ENCODE measurements at regions not wholly inside any gene's neighbourhood (a gene's known extent, or its start where the extent isn't known, plus 50 kb on each side); places are given as distances from the start of the nearest gene placed in this dataset.
"Not testable (repeated sequence)": the region's sequence is repeated elsewhere in the genome, so short reads cannot be mapped to it uniquely, and the experiment has no call there.

DNA sequence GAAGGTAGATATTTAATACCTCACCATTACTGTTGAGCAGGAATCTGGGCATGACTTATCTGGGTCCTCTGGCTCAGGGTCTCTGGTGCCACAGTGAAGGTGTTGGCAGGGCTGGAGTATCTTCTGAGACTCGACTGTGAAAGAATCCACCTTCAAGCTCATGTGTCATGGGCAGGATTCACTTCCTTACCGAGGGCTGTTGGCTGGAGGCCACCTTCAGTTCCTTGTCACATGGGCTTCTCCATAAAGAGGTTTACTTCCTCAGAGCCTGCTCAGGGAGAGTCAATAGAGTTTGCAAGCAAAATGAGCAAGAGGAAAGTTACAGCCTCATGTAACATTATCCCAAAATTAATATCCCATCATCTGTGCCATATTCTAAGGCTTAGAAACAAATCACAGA lies 459.5 kb downstream of the NR2F2 start:
- no peak for DNase-seq (ENCODE audit: extremely low read depth, low read depth)

DNA sequence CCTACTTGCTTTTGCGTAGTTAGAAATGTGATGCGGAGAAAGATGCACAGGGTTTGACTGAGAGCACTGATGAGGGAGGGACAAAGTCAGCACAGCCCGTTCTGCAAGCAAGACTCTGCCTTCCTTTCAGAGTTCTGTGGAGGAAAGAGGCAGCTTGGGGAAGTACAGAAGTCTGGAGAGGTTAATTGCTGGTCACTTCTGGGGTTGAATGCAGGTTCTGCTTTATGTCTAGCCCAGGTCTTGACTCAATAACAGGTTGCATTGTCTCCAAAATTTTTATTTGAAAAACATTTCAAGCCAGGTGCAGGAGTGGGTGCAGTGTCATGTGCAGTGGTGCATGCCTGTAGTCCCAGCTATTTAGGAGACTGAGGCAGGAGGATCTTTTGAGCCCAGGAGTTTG lies 461.7 kb downstream of the NR2F2 start:
- no peak for DNase-seq (ENCODE audit: extremely low read depth, low read depth)

DNA sequence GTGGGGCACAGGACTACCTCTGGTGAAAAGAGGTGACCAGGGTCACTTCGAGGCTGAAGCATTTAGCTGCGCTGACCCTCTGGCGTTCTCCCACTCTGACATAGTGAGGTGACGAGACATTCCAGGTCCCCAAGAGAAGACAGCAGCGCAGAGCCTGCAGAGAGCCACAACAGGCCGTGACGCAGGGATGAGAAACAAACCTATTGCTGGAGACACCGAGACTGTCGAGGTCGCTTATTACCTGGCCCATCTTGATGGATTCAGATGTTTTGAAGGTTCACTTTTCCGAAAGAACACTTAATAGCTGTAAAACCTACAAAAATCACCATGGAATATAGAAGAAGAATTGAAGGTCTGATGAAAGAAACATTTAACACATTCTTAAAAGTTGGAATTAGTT lies 466.3 kb downstream of the NR2F2 start:
- no peak for DNase-seq (ENCODE audit: extremely low read depth, low read depth)

DNA sequence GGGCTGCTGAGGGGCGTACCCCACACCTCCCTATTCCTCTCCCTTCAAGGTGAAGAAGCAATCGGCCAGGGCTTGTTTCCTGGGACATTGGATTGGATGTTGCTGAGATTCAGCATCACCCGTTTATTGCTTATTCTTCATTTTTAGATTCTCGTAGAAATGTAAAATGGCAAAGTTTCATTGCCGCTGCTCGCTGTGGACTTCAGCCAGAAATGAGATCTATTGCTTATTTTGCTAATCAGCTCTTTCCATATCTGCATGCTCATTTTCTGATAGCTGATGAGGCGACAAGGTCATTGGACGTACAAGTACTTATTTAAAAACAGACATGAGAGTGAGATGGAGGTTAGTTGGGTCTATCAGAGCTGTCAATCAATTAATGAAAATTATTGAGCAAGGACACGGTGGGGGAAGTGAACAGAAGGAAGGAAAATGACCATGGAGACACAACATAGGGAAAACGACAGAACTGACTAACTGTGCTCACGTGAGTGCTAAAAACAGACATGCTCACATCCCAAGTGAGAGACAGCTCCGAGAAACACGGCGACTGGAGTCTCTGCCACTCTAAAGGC lies 471.2 kb downstream of the NR2F2 start:
- DNase-seq (ENCODE audit: extremely low read depth, low read depth), result no peak

DNA sequence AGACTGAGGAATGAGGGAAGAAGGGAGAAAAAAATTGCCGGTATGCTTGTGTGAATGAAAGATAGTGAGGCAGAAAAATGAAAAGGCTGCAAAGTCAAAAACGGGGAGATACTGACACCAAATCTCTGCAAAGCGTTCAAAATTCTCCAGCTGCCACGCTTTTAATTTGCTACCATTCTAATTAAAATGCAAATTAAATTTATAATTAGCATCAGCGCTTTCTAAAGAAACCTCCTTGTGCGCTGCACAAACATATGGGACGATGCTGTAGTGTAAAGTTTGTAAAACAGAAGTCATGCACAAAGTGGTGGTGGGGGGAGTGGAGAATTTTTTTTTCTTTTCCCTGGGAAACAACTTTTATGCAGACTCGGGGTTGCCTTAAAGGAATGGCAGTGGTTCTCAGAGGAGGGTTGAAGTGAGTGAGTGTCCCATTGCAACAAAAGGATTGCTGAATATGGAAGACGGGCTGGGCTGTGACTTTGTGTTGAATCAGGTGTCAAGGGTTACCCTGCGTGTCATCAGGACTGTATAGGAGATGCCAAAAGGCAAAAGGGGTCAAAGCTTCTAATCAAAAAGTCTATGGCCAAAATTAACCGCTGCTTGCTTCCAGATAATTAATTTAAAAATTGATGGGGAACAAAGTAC lies 472.2 kb downstream of the NR2F2 start:
- DNase-seq (ENCODE audit: extremely low read depth, low read depth), result no peak

DNA sequence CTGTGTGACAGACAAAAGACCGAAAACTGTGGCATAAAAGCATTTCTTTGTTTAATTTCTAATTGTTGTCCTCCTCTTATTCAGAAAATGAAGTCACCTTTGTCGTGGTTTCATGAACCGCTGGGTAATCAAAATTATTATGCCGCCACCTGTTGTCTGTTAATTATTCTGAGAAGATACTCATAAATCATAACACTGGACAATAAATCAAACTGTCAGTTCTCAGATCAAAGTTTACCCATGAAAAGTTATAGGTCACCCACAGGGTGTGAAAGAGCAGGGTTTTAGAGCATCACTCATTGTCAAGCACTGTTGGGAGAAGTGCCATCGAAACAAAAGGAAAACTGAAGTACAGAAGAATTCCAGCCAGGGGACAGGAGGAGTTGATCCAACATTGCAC lies 474.3 kb downstream of the NR2F2 start:
- DNase-seq (ENCODE audit: extremely low read depth, low read depth), result no peak

DNA sequence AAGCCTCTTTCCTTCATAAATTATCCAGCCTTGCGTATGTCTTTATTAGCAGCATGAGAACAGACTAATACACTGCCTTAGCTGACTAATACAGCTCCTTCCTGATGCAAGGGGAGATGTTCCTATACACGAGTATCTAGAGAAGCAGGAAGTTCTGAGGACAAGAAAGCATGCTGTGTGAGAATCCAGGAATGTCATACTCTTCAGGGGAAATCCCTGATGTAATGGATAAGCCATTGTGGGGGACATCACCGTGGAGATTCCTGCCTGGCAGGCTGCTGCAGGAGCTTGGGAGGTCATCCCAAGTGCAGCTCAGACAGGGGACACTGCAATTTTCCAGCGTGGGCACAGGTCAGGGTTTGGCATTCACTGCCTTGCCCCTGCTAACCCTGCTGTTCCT lies 476.9 kb downstream of the NR2F2 start:
- no peak for DNase-seq (ENCODE audit: extremely low read depth, low read depth)

DNA sequence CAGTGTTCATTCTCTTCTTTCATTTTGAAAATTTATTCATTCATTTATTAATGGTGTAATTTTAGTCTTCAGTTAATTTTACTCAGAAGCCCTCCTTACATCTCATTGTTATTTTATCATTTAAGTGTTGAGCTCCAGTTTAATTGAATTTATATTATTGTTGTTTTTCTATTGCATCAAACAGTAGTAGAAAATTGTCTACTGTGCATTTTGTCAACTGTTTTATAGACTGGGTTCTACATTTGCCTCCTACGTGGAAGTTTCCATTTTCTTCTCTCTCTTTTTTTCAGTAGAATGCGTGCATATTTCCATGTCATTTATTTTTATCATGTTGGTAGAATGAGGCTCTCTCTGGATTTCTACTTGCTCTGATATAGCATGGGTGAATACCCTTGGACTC lies 487.4 kb downstream of the NR2F2 start:
- DNase-seq (ENCODE audit: extremely low read depth, low read depth), result no peak

DNA sequence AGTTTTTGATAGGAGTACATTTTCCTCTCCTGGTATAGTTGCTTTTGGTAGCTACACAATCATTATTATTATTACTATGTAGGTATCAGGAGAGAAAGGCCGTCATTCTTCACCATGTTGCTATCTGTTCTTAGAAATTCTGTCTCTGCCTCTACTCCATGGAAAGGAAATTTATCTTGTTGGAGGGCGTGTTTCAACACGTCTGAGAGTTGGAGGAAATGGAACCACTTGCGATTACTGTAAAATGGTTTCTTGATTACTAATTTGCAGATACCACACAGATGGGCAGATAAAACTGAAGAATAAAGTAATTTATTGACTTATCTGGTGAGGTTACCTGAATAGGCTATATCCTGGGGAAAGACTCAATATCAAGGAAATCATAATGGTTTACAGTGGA lies 488.4 kb downstream of the NR2F2 start:
- no peak for DNase-seq (ENCODE audit: extremely low read depth, low read depth)

DNA sequence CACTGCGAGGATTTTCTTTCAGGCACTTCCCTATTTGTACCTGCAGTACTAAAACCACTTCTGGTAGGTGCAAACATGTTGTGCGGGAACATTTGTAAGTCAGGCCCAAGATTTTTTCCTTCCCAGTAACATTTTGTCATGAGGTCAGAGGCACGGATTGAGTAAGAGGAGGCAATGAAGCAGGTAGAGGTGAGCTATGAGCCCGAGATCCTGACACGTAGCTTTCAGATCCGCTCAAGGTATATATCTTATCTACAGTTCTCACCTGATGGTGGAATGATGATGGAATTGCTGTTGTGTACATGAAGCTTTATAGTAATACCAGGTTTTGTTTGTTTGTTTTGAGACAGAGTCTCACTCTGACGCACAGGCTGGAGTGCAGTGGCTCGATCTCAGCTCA lies 497.5 kb downstream of the NR2F2 start:
- no peak for DNase-seq (ENCODE audit: extremely low read depth, low read depth)

DNA sequence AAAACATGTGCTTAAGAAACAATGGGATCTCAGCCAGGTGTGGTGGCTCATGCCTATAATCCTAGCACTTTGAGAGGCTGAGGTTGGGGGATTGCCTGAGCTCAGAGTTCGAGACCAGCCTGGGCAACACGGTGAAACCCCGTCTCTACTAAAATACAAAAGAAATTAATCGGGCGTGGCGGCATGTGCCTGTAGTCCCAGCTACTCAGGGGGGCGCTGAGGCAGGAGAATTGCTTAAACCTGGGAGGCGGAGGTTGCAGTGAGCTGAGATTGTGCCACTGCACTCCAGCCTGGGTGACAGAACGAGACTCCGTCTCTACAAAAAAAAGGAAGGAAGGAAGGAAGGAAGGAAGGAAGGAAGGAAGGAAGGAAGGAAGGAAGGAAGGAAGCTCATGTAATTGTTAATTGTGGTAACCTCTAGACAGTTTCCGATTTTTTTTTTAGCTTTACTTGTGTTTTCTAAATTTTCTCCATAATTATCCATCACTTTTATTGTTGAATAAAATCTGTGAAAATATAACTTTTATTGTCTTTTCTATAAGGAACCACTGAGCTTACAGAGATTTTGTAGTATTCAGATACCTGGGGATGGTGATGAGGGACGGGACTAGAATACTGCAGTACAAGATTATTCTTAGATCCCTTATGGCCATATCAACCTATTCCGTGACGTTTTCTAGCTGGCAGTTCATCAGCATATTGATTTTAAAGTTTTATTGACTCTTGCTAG lies 506.9 kb downstream of the NR2F2 start:
- DNase-seq (ENCODE audit: extremely low read depth, low read depth), result no peak

DNA sequence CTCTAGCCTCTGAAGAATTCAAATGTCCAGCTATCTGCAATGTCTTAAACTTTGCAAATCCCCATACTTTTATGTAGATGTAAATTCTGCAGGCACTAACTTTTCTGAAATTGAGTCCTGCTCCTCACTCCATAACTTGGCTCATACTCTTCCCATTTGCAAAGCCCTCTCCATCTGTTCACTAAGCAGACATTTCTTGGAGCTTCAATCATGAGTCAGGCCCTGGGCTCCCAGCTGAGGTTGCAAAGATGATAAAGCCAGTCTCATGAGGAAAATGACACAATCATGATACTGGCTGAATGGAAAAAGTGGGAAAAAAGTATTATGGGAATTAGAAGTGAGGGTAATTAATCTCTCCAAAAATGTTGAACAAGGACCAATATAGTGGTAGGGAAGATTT lies 507.6 kb downstream of the NR2F2 start:
- DNase-seq (ENCODE audit: extremely low read depth, low read depth), result no peak

DNA sequence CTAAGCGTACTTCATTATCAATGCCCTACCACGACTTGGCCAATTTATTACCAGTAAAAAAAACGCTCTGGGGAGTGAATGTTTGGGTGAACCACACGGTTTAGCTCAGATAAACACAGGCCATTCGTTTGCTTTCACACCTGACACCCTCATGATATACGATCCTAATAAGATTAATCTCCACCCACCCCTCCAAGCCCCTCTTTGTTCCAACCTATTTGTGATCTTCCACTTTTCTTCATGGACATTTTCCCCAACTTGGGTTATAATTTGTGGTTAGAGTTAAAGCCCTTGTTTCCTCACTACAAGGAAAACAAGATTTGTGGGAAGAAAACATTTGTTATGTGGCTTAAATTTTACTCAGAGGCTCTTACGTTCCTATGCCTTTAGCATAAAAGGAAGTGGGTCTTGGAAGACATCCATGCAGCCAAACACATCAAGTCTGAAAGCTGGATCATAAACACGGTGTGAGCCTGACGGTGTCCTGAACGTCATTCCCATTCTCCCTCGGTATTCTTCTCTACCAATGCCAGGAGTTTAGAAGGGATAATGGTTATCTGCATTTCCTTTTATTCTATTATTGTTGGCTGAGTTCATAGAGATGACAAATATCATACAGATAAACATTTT lies 518.9 kb downstream of the NR2F2 start:
- DNase-seq (ENCODE audit: extremely low read depth, low read depth), result no peak

DNA sequence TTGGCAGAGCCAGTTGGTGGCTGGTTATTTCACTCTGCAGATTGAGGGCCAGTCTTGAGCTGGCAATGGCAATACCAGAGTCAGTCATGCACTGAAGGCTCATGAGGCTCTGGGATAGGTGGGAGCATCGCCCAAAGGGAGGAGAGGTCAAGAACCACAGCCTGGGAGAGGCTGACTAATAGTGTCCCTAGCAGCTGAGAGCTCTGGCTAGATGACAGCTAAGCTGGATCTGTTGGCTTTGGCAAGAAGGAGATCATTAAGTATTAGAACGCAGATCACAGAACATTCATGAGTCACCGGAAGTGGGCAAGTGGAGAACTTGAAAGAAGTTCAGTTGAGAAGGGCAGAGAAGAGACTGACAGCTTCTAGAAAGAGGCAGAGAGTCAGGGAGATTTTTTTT lies 521.1 kb downstream of the NR2F2 start:
- DNase-seq (ENCODE audit: extremely low read depth, low read depth), result no peak

DNA sequence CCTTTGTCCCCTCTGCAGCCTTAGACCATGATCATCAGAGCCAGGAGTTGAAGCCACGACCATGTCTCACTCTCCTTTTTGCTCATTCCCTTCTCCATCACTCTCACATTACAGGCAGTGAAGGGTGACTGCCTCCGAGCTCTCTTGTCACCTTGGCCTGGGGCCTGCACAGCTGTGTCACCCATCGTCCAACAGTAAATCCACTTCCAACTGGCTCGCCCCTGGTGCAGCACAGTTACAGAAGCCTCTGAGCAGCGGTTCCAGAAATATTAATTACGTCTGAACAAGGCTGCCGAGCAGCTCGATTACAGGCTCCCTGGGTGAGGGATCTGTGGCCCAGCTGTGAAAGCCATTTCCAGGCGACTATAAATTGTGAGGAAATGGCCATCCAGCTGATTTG lies 528.2 kb downstream of the NR2F2 start:
- no peak for DNase-seq (ENCODE audit: extremely low read depth, low read depth)

DNA sequence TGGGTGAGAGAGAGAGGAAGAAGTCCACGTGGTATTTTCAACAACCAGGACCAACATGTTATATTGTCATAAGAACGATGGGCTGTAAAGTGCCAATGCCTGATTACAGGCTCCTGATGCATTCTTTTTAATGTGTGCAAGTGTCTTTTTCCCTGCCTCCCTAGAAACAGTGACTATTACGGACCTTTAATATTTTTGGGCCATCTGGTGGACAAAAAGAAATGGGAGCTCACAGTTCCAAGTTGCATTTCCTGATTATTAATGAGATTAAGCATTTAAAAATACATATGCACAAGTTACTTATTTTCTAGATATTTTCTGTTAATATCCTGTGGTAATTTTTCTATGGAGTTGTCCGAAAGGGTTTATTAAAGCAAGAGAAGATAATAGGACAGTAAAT lies 530.2 kb downstream of the NR2F2 start:
- no peak for DNase-seq (ENCODE audit: extremely low read depth, low read depth)

DNA sequence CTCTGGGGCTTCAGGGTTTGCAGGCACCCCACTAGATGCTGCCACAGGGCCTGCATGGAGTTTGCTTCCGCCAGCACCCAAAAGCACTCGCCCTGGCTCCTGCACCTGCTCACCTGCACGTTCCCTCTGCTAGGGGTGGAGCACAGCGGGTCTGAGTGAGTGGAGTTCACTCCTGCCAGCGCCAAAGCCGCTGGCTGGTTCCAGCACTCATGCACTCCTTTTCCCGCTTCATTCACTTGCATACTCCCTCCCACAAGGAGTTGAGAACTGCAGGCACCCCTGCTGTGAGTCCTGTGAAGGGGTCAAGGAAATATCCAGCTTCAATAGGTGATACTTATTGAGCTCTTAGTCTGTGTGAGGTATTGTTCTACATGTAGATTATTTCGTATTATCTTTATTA lies 537.5 kb downstream of the NR2F2 start:
- no peak for DNase-seq (ENCODE audit: extremely low read depth, low read depth)

DNA sequence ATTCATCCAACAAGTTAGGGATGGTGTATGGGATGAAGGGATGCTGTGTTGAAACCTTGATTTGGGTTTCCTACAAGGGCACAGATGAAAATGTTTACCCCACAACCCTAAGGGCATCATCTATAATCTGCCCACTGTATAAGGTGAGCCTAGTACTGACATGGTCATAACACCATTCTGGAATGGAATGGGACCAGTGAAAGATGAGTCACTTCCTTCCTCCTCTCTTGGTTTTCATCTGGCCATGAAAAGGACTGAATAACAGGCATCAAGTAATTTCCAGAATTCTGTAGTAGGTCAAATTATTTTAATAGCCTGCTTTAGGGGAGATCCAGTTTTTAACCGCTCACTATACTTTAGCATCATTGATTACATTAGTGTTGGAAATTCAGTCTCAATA lies 538.6 kb downstream of the NR2F2 start:
- no peak for DNase-seq (ENCODE audit: extremely low read depth, low read depth)

DNA sequence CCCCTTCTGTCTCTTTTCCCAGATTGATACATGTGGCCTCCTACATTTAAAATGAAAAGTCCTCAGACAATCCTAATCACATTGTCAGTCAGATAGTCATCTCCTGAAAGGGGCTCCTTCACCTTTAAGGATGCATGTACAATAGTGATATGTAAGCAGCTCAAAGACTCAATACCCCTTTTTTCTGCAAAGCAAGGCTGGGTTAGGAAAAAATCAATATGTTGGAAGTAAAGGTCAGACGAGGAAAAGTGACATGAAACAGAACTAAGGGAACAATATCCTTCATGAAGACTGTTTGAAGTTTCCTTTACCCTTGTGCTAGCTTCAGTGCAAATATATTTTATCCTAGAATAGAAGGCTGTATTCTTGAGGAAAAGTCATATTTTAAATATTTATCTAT lies 539.3 kb downstream of the NR2F2 start:
- DNase-seq (ENCODE audit: extremely low read depth, low read depth), result no peak

DNA sequence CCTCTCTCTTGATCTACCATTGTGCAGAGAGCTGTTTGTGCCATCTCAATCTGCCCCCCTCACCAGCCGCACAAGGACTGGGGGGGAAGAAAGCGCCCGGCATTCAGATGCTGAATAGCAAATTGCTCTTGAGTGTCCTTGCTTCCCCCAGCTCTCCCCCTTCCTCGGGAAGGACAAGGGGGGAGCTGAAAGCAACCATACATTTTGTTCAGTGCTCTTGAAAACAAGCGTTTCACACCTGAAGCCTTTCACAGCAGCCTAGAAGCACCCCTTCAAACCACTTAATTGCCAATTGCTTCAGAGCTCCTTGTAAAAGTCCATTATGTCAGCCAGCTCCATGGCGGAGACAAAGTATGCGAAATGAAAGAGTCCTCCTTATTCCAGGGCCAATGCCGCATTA lies 540.1 kb downstream of the NR2F2 start:
- no peak for DNase-seq (ENCODE audit: extremely low read depth, low read depth)

DNA sequence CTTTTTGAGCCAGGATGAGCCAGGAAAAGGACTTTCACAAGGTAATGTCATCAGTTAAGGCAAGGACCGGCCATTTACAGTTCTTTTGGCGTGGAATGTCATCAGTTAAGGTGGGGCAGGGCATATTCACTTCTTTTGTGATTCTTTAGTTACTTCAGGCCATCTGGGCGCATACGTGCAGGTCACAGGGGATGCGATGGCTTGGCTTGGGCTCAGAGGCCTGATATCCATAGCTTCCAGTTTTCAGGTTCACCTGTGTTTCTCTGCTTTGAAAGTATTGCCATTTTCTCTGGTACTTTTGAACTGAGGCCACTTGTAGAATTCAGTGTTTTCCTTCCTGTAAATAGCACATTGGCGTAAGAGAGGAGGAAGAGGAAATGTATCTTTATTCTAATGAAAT lies 546.9 kb downstream of the NR2F2 start:
- DNase-seq (ENCODE audit: extremely low read depth, low read depth), result not testable (repeated sequence)

DNA sequence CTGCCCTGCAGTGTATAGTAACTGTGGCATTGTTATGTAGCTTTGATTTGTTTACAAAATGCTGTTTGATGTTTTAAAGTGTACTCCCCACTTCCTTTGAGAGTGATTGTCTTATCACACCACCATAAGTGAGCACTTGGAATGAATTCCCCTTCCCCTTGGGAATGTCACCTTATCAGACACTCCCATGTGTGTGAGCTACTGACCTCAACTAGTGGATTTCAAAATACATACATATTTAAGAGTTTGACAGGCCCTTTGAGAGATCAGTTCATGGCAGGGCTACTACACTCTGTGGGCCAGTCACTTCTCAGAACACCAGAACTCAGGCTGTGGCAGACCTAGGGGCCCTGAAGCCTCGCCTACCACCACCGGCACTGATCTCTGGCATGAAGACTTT lies 547.6 kb downstream of the NR2F2 start:
- DNase-seq (ENCODE audit: extremely low read depth, low read depth), result no peak
